ENCODE measurements at regions not wholly inside any gene's neighbourhood (a gene's known extent, or its start where the extent isn't known, plus 50 kb on each side); places are given as distances from the start of the nearest gene placed in this dataset.
"Not testable (repeated sequence)": the region's sequence is repeated elsewhere in the genome, so short reads cannot be mapped to it uniquely, and the experiment has no call there.

GRCh38 chr17:74129800-74130199, 73.7 kb upstream of the RPL38 start:
- not testable (repeated sequence) for DNase-seq (ENCODE audit: low read depth in 4 of 4, low spot score in 1 of 4)

GRCh38 chr17:74130276-74130675, 73.2 kb upstream of the RPL38 start:
- DNase-seq (ENCODE audit: low read depth in 4 of 4, low spot score in 1 of 4) = no peak

GRCh38 chr17:74130841-74131240, 72.6 kb upstream of the RPL38 start:
- DNase-seq (ENCODE audit: low read depth in 4 of 4, low spot score in 1 of 4) = no peak

GRCh38 chr17:74132354-74132753, 71.1 kb upstream of the RPL38 start:
- DNase-seq (ENCODE audit: low read depth in 4 of 4, low spot score in 1 of 4) = no peak

GRCh38 chr17:74133740-74134139, 69.7 kb upstream of the RPL38 start:
- DNase-seq (ENCODE audit: low read depth in 4 of 4, low spot score in 1 of 4) = no peak

GRCh38 chr17:74134234-74134633, 69.2 kb upstream of the RPL38 start:
- not testable (repeated sequence) for DNase-seq (ENCODE audit: low read depth in 4 of 4, low spot score in 1 of 4)

GRCh38 chr17:74134991-74135390, 68.5 kb upstream of the RPL38 start:
- no peak for DNase-seq (ENCODE audit: low read depth in 4 of 4, low spot score in 1 of 4)

- no peak for DNase-seq (ENCODE audit: low read depth in 4 of 4, low spot score in 1 of 4)
These were observed 67.9 kb upstream of the RPL38 start for GRCh38 chr17:74135391-74136167.

- DNase-seq (ENCODE audit: low read depth in 4 of 4, low spot score in 1 of 4) = no peak
These were observed 66.1 kb upstream of the RPL38 start for GRCh38 chr17:74137416-74137815.

GRCh38 chr17:74139120-74139519, 64.4 kb upstream of the RPL38 start:
- DNase-seq (ENCODE audit: low read depth in 4 of 4, low spot score in 1 of 4) = no peak

- no peak for DNase-seq (ENCODE audit: low read depth in 4 of 4, low spot score in 1 of 4)
These were observed 63.2 kb upstream of the RPL38 start for GRCh38 chr17:74140282-74140681.

GRCh38 chr17:74141612-74142011, 61.9 kb upstream of the RPL38 start:
- no peak for DNase-seq (ENCODE audit: low read depth in 4 of 4, low spot score in 1 of 4)

- not testable (repeated sequence) for DNase-seq (ENCODE audit: low read depth in 4 of 4, low spot score in 1 of 4)
These were observed 60.2 kb upstream of the RPL38 start for GRCh38 chr17:74143318-74143717.

GRCh38 chr17:74145756-74146155, 57.7 kb upstream of the RPL38 start:
- no peak for DNase-seq (ENCODE audit: low read depth in 4 of 4, low spot score in 1 of 4)

GRCh38 chr17:74146196-74146595, 57.3 kb upstream of the RPL38 start:
- no peak for DNase-seq (ENCODE audit: low read depth in 4 of 4, low spot score in 1 of 4)

- no peak for DNase-seq (ENCODE audit: low read depth in 4 of 4, low spot score in 1 of 4)
These were observed 56.2 kb upstream of the RPL38 start for GRCh38 chr17:74147056-74147835.

GRCh38 chr17:74147966-74148365, 55.5 kb upstream of the RPL38 start:
- no peak for DNase-seq (ENCODE audit: low read depth in 4 of 4, low spot score in 1 of 4)

GRCh38 chr17:74148446-74148845, 55.0 kb upstream of the RPL38 start:
- no peak for DNase-seq (ENCODE audit: low read depth in 4 of 4, low spot score in 1 of 4)

- no peak for DNase-seq (ENCODE audit: low read depth in 4 of 4, low spot score in 1 of 4)
These were observed 54.4 kb upstream of the RPL38 start for GRCh38 chr17:74148901-74149596.

GRCh38 chr17:74149597-74150427, 53.7 kb upstream of the RPL38 start:
- no peak for DNase-seq (ENCODE audit: low read depth in 4 of 4, low spot score in 1 of 4)

- no peak for DNase-seq (ENCODE audit: low read depth in 4 of 4, low spot score in 1 of 4)
These were observed 53.0 kb upstream of the RPL38 start for GRCh38 chr17:74150428-74151025.
